ENCODE measurements at regions not wholly inside any gene's neighbourhood (a gene's known extent, or its start where the extent isn't known, plus 50 kb on each side); places are given as distances from the start of the nearest gene placed in this dataset.
"Not testable (repeated sequence)": the region's sequence is repeated elsewhere in the genome, so short reads cannot be mapped to it uniquely, and the experiment has no call there.

DNA sequence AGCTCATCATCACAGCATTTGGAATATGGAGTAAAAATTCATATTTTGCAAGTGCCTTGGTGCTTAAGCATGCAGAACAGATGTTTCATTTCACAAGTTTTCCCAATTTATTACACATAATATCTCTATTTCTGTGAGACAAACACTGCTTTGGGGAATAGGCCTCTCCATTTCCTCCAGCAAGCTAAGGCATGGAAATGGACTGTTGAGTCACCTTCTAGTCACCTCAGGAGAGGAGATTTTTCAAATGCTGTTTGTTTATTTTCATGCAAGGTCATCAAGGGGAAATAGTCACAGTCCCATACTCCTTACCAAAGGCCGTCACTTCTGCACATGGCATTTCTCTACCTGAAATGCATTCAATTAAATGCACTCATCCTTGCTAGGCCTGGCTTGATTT lies 57.4 kb upstream of the NUTM2D start:
- not testable (repeated sequence) for DNase-seq (ENCODE audit: low spot score)

DNA sequence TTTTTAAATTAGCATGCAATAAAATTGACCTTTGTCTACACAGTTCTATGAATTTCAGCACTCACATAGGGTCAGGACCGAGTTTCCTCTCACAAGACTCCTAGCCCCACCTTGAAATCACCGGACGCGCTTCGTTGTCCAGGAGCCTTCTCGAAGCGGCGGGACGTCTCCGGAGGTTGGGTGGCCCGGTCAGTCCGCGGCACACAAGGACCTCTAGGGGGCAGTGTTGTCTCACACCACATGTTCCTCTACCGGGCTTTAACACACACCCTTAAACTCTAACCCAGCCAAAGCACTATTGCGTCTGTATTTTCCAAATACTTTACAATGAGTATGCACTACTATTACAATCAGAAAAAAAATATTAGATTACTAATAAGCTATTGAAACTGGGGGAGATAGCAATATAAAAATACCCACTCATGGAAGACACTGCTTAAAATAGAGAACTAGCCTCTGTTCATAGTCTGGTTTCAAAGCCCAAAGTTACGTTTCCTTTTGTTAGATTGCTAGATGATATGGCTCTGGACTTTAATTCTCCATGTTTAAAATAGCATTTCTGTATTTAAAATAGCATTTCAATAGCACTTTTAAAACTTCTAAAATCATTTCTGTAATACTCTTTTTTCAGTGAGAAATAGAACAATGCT lies 56.0 kb upstream of the NUTM2D start:
- DNase-seq (ENCODE audit: low spot score) = peak; percentile 49

DNA sequence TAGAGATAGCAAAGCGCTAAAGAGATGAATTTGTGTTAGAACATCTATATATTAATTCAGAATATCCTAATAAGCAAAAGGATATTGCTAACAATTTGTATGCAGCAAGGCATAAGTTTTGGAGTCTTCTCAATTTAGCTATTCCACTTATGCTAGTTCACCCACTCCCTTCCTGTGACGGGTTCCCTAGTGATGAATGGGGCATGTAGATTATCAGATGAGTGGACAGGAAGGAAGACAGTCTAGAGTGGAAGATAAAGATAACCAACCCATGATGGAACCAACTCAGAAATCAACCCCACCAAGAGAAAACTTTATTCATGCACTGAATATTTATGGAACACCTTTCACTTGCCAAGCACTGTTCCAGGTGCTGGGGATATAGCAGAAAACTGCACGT lies 55.4 kb upstream of the NUTM2D start:
- DNase-seq (ENCODE audit: low spot score) = not testable (repeated sequence)

DNA sequence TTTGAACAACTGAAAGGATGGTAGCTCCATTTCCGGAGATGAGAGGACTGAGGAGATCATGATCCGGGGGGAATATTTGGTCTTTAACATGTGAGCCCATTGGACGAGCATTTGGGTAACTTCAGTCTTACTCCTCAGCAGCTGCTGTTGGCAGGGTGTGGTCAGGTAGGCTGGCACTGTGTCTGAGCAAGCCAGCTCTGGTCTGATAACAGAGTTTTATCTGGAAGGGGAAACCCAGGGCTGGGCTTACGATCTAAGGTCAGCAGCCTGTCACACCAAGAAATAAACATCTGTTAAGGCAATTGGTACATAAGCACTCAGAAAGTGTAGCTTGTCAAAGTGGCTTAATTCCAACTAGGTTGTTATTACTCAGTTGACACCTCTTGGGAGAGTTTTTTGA lies 53.8 kb upstream of the NUTM2D start:
- DNase-seq (ENCODE audit: low spot score) = not testable (repeated sequence)

DNA sequence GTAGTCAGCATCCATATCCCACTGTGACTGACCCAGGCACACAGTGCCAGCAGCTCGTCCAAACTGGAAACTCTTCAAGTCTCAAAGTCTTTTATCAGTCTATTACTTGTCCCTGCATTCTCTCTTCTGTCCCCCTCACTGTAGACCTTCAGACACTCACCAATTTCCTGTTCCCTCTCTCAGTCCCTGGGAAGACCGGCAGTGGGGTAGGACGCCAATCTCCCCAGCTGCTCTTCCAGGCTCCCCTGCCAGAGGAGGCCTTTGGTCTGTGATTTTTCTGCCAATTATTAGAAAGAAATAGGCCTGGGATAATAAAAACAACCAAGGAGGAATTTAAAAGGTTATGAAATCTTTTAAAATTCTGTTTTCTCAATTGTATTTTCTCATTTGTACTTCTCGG lies 50.9 kb upstream of the NUTM2D start:
- not testable (repeated sequence) for DNase-seq (ENCODE audit: low spot score)

Data from ureter (tissue), 1 donor.